Stimulated activated naive CD4-positive, alpha-beta T cell (primary cell): ENCODE measurements at regions not wholly inside any gene's neighbourhood (a gene's known extent, or its start where the extent isn't known, plus 50 kb on each side); places are given as distances from the start of the nearest gene placed in this dataset.
"Not testable (repeated sequence)": the region's sequence is repeated elsewhere in the genome, so short reads cannot be mapped to it uniquely, and the experiment has no call there.

ENCODE experiments used
- DNase-seq, 6 experiments: peaks; one replicate each; lab custom pipeline; 2025; lab: John Stamatoyannopoulos, UW

DNA sequence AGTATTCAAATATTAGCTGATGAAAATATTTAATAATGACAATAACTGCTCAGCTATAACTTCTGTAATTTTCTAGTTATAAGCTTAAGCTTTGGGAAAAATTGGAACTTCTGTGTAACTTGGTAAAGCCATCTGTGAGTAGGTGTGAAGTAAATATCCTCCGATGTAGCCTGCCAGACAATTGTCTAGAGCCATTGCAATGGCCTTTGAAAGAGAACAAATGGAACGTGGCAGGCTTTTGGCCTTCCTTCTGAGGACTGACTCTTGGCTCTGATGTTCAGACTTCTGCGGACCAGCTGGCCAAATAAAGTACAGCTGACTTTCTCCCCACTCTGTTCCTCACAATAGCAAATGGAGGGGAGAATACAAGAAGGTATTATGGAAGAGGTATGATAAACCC, 203.4 kb upstream of the NMUR2 start:
- no peak for DNase-seq

DNA sequence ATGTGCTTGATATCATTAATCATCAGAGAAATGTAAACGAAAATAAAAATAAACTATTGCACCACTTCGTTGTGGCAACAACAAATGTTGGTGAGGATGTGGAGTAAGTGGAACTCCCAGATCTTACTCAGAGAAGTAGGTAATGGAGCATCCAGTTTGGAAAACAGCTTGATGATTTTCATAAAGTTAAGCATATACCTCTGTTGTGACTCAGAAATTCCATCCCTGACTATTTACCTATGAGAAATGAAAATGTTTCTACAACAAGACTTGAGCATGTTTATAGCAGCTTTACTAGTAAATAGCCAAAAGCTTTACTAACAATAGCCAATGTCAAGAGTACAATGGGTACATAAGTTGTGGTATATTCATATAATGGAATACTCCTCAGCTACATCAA, 214.7 kb upstream of the NMUR2 start:
- DNase-seq = no peak

DNA sequence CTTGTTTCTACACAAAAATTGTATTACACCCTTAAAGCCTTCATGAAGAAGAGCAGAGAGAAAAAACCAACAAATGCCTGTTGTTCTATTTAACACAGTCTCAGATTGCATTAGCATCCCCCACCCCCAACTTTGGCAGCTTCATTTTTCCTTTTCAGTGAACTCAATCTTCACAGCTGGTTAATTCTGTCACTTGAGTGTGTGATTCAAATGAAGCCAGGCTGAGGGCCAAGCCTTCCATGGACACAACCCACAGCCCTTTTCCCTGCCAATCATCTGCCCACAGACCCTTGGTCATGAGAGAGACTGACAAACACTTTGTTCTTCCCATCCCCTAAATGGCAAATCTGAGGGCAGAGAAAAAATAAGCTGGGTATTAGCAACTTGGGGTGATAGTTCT, 217.5 kb upstream of the NMUR2 start:
- DNase-seq = no peak

DNA sequence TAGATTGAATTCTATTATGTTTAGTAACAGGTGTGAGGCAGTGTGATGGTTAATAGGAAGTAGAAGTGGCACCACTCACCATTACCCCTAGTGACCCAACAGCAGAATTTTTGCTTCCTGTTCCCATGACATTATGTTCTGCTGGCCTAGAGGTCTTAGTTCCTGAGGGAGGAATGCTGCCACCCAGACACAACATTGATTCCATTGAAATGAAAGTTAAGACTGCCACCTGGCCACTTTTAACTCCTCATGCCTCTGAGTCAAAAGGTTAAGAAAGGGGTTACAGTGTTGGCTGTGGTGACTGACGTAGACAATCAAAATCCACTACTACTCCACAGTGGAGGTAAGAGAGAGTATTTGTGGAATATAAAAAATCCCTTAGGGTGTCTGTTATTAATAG, 218.9 kb upstream of the NMUR2 start:
- no peak for DNase-seq

DNA sequence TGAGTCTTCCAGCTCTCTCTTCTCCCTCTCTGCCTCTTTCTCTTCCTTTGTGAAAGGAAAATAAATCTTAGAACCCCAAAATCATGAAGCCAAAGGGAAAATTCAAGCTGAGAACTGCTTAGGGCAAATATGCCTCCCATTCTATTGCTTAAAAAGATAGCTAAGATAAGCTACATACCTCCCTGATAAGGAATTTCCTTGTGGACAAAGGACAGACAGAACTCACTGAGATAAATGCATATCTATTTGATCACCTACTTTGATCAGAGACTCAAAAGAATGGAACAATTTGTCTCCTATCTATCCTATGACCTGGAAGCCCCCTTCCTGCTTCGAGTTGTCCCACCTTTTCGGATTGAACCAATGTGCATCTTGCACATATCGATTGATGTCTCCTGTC, 220.6 kb upstream of the NMUR2 start:
- DNase-seq = no peak

DNA sequence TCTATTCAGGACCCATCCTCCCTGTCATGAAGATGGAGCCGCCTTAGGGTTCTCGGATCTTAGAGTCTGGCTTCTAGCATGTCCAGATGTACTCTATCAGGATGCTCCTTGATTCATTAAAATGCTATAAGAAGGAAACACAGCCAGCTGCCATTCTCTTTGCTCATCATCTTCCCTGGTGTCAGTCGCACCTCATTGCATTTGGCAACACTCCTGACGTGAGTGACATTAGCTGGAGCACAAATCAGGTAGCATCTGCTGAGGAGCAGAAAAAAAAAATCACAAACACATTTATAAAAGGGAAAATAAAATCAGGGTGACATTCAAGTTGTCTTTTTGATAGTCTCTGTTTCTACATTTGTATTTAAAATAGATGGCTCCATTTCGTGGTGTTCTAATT, 226.1 kb upstream of the NMUR2 start:
- no peak for DNase-seq

DNA sequence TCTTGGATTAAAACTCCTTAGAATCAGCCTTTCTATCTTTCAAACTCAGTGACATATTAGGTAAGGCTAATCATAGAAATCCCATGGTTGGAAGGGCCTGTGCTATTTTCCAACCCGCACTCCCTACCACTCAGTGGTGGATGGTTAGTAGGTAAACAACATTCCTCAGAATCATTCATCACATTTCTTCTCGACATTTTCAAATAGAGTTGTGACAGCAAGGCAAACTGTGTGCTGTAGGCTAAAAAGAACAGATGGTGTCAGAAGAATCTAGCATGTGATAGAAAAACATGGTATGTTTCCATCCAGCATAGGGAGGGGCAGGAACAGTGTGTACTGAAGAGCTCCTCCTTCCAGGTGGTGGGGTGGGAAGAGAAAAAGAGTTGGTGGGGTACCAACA, 227.3 kb upstream of the NMUR2 start:
- DNase-seq = no peak

GRCh38 chr5:152634586-152634985, 229.5 kb upstream of the NMUR2 start:
- DNase-seq = no peak

GRCh38 chr5:152638996-152639552, 234.0 kb upstream of the NMUR2 start:
- DNase-seq = no peak

DNA sequence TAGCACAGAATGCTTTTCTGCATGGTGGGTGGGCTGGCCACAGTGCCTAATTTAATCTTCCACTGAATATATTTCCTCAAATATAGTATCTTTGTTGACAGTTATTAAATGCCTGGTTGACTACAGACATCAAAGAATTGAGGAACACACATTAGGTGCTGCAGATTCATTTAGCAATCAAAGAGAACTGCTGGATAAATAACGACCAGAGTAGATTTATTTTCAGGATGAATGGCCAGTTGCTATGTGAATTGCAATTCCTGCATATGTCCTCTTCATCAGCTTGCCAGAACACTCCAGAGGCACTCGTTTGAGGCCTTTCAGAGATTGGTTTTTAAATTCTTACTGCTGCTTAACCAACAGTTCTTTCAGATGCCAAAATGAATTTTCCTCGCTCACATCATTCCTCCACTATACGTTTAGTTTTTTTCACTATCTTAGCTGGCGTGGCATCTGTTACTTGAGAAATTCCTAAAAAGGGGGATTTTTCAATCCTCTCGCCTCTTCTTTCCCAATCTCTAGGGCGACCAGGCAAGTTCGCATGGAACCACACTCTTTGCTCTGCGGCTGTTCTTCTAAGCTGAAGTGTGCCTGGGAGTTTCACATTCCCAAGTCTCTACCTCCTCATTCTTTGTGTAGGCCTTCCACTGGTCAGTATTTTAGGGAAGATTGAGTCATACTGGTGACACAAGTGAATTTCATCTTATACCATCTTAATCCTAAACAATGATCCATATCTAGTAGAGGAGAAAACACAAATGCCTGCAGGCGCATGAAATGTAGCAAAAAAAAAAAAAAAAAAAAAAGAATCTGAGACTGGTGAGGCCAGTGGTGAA, 237.1 kb upstream of the NMUR2 start:
- DNase-seq = no peak

- DNase-seq = no peak
Observed at GRCh38 chr5:152642880-152643279, 237.8 kb upstream of the NMUR2 start.

DNA sequence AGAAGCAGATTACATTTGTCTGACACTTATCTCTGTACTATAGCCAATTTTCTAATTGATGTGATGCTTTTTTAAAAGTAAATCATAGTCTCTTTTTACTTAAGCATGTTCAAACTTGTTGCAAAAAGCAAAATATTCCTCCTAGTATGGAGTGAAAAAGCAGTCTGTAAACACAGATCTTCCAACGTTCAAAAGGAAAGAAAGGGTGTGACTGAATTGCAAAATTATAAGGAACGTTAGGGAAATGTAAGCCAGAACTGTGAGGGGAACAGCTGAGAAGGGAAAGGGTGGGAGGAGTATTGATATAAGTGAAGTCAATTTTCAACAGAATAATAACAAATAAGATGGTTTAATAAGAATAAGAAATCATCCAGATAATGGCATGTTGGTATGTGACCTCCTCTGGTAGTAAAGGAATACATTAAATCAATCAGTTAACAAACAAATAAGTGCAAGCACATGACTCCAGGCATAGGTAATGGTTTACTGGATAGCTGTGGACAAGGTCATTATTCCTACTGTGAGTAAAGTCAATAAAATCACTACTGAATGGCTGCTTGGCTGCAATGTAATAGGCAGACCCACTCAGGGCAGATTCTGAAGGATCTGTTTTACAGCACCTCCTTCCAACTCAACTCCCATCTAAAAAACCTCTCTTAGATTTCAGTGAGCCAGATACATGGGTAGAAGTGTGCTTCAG, 239.1 kb upstream of the NMUR2 start:
- DNase-seq = no peak

GRCh38 chr5:152649609-152650008, 244.5 kb upstream of the NMUR2 start:
- no peak for DNase-seq

- DNase-seq = no peak
Observed at GRCh38 chr5:152650413-152650812, 245.3 kb upstream of the NMUR2 start.

DNA sequence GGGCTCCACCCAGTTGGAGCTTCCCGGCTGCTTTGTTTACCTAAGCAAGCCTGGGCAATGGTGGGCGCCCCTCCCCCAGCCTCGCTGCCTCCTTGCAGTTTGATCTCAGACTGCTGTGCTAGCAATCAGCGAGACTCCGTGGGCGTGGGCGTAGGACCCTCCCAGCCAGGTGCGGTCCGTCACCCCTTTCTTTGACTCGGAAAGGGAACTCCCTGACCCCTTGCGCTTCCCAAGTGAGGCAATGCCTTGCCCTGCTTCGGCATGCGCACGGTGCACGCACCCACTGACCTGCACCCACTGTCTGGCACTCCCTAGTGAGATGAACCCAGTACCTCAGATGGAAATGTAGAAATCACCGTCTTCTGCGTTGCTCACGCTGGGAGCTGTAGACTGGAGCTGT, 254.4 kb upstream of the NMUR2 start:
- not testable (repeated sequence) for DNase-seq

DNA sequence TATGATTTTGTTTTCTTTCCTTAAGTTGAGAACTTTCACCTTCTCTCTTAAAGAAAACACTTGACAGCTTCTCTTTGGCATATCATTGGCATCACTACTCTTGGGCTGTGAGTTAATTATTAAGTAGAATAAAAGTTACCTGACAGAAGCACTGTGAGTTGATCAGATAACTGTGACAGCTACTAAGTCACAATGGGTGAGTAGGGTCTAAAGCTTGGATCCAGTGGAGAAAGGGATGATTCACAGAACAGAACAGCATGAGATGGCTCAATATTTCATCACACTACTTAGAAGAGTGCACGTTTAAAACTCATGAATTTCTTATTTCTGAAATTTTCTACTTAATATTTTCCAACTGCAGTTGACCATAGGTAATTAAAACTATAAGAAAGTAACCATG, 268.5 kb upstream of the NMUR2 start:
- DNase-seq = no peak

DNA sequence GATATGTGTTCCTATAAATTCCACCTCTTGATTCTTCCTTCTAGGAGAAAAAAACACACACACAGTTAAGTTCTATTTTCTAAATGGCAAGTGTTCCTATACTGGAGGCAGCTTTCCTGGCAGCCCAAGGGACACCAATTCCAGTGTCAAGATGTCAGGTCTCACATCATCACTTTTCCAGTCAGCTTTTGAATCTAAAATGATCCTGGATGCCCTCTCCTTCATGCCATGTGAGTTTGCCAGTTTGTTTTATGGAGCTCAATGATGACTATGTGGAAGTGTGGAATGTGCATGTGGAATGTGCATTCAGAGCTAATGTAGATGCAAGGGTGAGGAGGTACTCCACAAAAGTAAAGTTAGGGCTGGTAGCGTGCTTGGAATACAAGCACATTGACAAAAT, 269.3 kb upstream of the NMUR2 start:
- DNase-seq = no peak

- no peak for DNase-seq
Observed at GRCh38 chr5:152676196-152676595, 271.1 kb upstream of the NMUR2 start.

GRCh38 chr5:152683205-152683604, 278.1 kb upstream of the NMUR2 start:
- DNase-seq = no peak

- DNase-seq = no peak
Observed at GRCh38 chr5:152686931-152687330, 281.9 kb upstream of the NMUR2 start.

DNA sequence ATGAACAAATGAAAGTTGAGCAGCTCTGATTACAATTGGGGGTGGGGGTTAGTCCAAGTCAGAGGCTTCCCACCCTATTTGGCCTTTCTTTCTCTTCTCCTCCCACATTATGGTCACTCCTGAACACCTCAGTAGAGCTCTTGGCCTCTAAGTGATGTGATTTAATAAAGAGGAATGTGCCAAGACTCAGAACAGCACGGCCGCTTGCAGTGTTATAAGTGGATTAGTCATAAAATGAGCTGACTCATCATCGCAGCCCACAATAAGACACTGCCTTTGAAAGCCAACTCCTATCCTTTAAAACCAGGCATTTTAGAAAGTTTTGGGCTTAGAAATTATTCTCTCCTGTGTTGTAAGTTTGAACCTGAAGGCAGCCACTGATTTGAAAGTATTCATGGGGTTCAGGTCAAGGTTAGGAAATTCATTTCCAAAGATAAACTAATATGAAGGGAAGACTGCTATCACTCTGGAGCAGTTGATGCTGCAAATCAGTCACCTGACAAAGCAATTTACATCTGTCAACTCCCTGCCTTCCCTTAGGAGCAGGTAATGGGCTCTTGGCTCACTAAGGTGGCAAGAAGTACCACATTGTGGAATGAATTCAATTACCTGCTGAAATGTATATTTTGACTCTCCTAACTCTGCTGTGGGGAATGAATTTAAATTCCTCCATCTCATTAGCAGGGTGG, 283.6 kb upstream of the NMUR2 start:
- DNase-seq = no peak

GRCh38 chr5:152689250-152689711, 284.2 kb upstream of the NMUR2 start:
- DNase-seq = no peak

- no peak for DNase-seq
Observed at GRCh38 chr5:152694231-152694630, 289.2 kb upstream of the NMUR2 start.
